Activated CD8-positive, alpha-beta T cell treated with anti-CD3 and anti-CD28 coated beads for 36 hours (primary cell): ENCODE measurements at regions not wholly inside any gene's neighbourhood (a gene's known extent, or its start where the extent isn't known, plus 50 kb on each side); places are given as distances from the start of the nearest gene placed in this dataset.

Experiments
- ATAC-seq: fragments of 200-7000 bp; cut with Tn5 transposase; one replicate; pipeline ENCODE4 v1.10.0; 2021; ENCODE audit warnings: mild to moderate bottlenecking, moderate library complexity
- CTCF ChIA-PET: fragments of 350-600 bp; sonication (Branson Sonifier 250); formaldehyde crosslinking; loops from one replicate; lab custom pipeline; 2021; ENCODE audit warnings: antibody characterized with exemption; lab: Charles Lee
- POLR2A ChIA-PET: fragments of 350-600 bp; sonication (Branson Sonifier 250); formaldehyde crosslinking; loops from one replicate; lab custom pipeline; 2021; ENCODE audit warnings: antibody characterized with exemption; lab: Charles Lee
- DNase-seq: peaks from one replicate; pipeline ENCODE4 v3.0.0-alpha.2; 2020
- H3K27ac Mint-ChIP-seq: one replicate; pipeline ENCODE4 v1.8.0; 2021; ENCODE audit warnings: mild to moderate bottlenecking, mixed read lengths
- H3K27me3 Mint-ChIP-seq: one replicate; pipeline ENCODE4 v1.8.0; 2021; ENCODE audit warnings: mixed read lengths
- H3K36me3 Mint-ChIP-seq: one replicate; pipeline ENCODE4 v1.8.0; 2021; ENCODE audit warnings: low read depth, mixed read lengths
- H3K4me1 Mint-ChIP-seq: one replicate; pipeline ENCODE4 v1.8.0; 2021; ENCODE audit warnings: low read depth, mixed read lengths
- H3K4me3 Mint-ChIP-seq: one replicate; pipeline ENCODE4 v1.8.0; 2021; ENCODE audit warnings: mild to moderate bottlenecking, moderate library complexity, mixed read lengths
- H3K9me3 Mint-ChIP-seq: one replicate; pipeline ENCODE4 v1.8.0; 2021; ENCODE audit warnings: mixed read lengths
- CTCF ChIP-seq: fragments of 200-600 bp; IDR thresholded peaks from one replicate; pipeline ENCODE4 v1.8.0; 2022; ENCODE audit warnings: antibody characterized with exemption, mild to moderate bottlenecking
- intact Hi-C: fragments of 100-400 bp; cut with micrococcal nuclease; formaldehyde crosslinking; loops from one replicate; pipeline ENCODE4 v1.10.0; 2022

DNA sequence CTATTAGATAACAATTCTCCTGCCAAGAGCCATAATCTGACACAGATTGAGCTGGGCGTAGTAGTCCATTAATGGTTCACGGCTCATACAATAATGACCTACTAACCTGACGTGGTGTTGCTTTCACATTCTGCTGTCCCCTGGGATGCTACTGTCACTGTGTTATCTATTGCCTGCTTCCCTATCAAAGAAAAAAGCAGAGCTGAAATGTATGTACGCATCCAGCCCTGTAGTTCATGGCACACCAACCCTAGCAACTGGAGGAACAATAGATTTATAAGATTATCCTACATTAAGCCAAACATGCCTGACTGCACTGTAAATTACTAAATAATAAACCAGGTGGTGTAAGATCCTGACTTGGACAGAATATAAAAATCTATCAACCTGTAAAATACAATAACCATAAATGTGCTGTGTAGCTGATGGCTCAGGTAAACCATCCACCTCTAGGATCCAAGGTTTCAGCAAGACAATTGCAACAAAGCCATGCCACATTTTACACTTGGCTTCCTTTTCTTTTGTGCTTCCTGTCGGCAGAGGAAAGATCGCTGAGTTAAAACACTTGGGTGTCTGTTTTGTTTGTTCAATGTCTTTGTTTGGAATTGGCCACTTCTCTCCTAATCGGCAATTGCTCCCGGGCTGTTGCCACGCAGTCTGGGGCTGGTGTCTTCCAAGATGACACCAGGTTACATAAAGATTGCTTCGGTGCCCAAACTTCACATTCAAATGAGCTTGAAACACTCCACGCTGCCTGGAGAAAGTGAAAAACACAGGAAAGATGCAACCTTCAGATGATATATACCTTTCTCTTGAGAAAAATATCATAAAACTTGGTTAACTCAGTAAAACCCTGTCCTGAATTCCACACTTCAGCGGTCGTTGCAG lies 143.9 kb upstream of the MGMT start:
- ChIA-PET POLR2A (no interaction called here), CTCF (interaction anchor here (1.1 kb wide), 1 partner anchor 10 kb away, joined by 4 read pairs; no protein-coding TSS in a partner anchor)
- Mint-ChIP-seq H3K27ac (no peak overlapping the region), H3K9me3 (no peaks in the 10 kb centered on the region), H3K36me3 (no peaks in the 10 kb centered on the region), H3K4me3 (no peak overlapping the region), H3K4me1 (no peaks in the 10 kb centered on the region), H3K27me3 (peaks cover 2% of the 10 kb centered on the region)
- TF ChIP-seq CTCF, result no peak
- no peak for ATAC-seq
- intact Hi-C loops, result no loop called here
- no peak for DNase-seq

DNA sequence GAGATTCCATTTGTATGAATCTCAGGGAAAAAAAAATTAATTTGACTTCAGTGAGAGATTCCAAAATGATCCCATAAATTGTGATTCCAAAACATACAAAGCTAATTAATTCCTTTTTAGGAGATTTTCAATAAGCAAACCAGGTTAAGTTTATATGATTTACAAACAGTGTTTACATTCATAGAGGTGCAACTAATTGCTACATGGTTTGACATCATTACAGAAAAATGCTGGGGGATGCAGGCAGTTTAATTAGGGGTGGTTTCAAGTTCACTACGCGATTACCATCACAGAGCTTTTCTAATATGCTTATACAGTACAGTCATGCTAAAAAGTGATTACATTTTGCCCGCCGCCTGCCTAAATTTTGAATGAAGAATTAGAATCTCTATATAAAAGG lies 143.2 kb upstream of the MGMT start:
- CTCF ChIA-PET, result no interaction called here
- no peak for DNase-seq
- no peaks in the 10 kb centered on the region for H3K9me3 Mint-ChIP-seq
- no peak for TF ChIP-seq CTCF
- no peaks in the 10 kb centered on the region for H3K4me1 Mint-ChIP-seq
- peaks cover 2% of the 10 kb centered on the region for H3K27me3 Mint-ChIP-seq
- H3K36me3 Mint-ChIP-seq, result no peaks in the 10 kb centered on the region
- no peak overlapping the region for H3K27ac Mint-ChIP-seq
- no peak overlapping the region for H3K4me3 Mint-ChIP-seq
- ATAC-seq, result no peak
- POLR2A ChIA-PET, result no interaction called here
- intact Hi-C loops, result no loop called here

- Mint-ChIP-seq H3K4me3 (no peak overlapping the region), H3K4me1 (no peaks in the 10 kb centered on the region), H3K36me3 (no peaks in the 10 kb centered on the region), H3K9me3 (no peaks in the 10 kb centered on the region), H3K27ac (no peak overlapping the region), H3K27me3 (peaks cover 2% of the 10 kb centered on the region)
- intact Hi-C loops, result no loop called here
- CTCF ChIA-PET, result no interaction called here
- DNase-seq, result no peak
- ATAC-seq, result no peak
- POLR2A ChIA-PET, result no interaction called here
- no peak for TF ChIP-seq CTCF
Measured at GRCh38 chr10:129325893-129326292, 141.1 kb upstream of the MGMT start.

GRCh38 chr10:129328546-129328945 lies 138.5 kb upstream of the MGMT start:
- intact Hi-C loops, result no loop called here
- Mint-ChIP-seq H3K9me3 (no peaks in the 10 kb centered on the region), H3K4me3 (no peak overlapping the region), H3K36me3 (no peaks in the 10 kb centered on the region), H3K27ac (no peak overlapping the region), H3K4me1 (no peaks in the 10 kb centered on the region), H3K27me3 (peaks cover 4% of the 10 kb centered on the region)
- ChIA-PET POLR2A (no interaction called here), CTCF (no interaction called here)
- TF ChIP-seq CTCF, result no peak
- no peak for DNase-seq
- no peak for ATAC-seq

- no peak for ATAC-seq
- H3K4me3 Mint-ChIP-seq, result no peak overlapping the region
- H3K27me3 Mint-ChIP-seq, result peaks cover 4% of the 10 kb centered on the region
- TF ChIP-seq CTCF, result no peak
- no peaks in the 10 kb centered on the region for H3K9me3 Mint-ChIP-seq
- H3K36me3 Mint-ChIP-seq, result no peaks in the 10 kb centered on the region
- DNase-seq, result no peak
- H3K27ac Mint-ChIP-seq, result no peak overlapping the region
- ChIA-PET POLR2A (no interaction called here), CTCF (no interaction called here)
- H3K4me1 Mint-ChIP-seq, result no peaks in the 10 kb centered on the region
- intact Hi-C loops, result no loop called here
Measured at GRCh38 chr10:129329385-129330055, 137.5 kb upstream of the MGMT start.
